HEK293T (cell line): ENCODE measurements at regions not wholly inside any gene's neighbourhood (a gene's known extent, or its start where the extent isn't known, plus 50 kb on each side); places are given as distances from the start of the nearest gene placed in this dataset.

Source experiments
- CTCF ChIA-PET: fragments of 350-600 bp; formaldehyde crosslinking; extraction: SDS; loops from one replicate; lab custom pipeline; 2021; ENCODE audit warnings: antibody characterized with exemption, inconsistent platforms; lab: Yijun Ruan, JAX
- POLR2A ChIA-PET: fragments of 350-600 bp; formaldehyde crosslinking; extraction: SDS; loops from one replicate; lab custom pipeline; 2020; ENCODE audit warnings: antibody characterized with exemption, inconsistent platforms; lab: Yijun Ruan, JAX
- DNase-seq: peaks from one replicate; pipeline ENCODE4 v3.0.0; 2012; ENCODE audit warnings: mixed read lengths; ENCODE audit errors: extremely low spot score
- ARNT ChIP-seq: fragments of 450-650 bp; IDR thresholded peaks from 2 replicates; pipeline ENCODE4 v1.6.1; 2017; ENCODE audit warnings: mild to moderate bottlenecking
- BHLHE40 ChIP-seq: fragments of 450-650 bp; IDR thresholded peaks from 2 replicates; pipeline ENCODE4 v1.6.1; 2016; ENCODE audit warnings: mild to moderate bottlenecking, moderate library complexity, borderline replicate concordance
- CTBP1 ChIP-seq: fragments of 450-650 bp; IDR thresholded peaks from 2 replicates; pipeline ENCODE4 v1.6.1; 2016; ENCODE audit warnings: borderline replicate concordance
- ELF4 ChIP-seq: fragments of 450-650 bp; IDR thresholded peaks from 2 replicates; pipeline ENCODE4 v1.6.1; 2017; ENCODE audit warnings: antibody characterized with exemption
- FOXA1 ChIP-seq: fragments of 450-650 bp; IDR thresholded peaks from 2 replicates; pipeline ENCODE4 v1.6.1; 2016; ENCODE audit warnings: mild to moderate bottlenecking
- FOXK2 ChIP-seq: fragments of 450-650 bp; IDR thresholded peaks from 2 replicates; pipeline ENCODE4 v1.6.1; 2016; ENCODE audit warnings: mild to moderate bottlenecking
- FOXM1 ChIP-seq: fragments of 450-650 bp; IDR thresholded peaks from 2 replicates; pipeline ENCODE4 v1.6.1; 2017; ENCODE audit warnings: mild to moderate bottlenecking, borderline replicate concordance
- HDGF ChIP-seq: fragments of 450-650 bp; IDR thresholded peaks from 2 replicates; pipeline ENCODE4 v1.6.1; 2017; ENCODE audit warnings: antibody characterized with exemption, borderline replicate concordance
- L3MBTL2 ChIP-seq: fragments of 450-650 bp; conservative IDR thresholded peaks from 2 replicates; pipeline ENCODE4 v1.6.1; 2016; ENCODE audit warnings: mild to moderate bottlenecking
- LEF1 ChIP-seq: fragments of 450-650 bp; IDR thresholded peaks from 2 replicates; pipeline ENCODE4 v1.6.1; 2017; ENCODE audit warnings: mild to moderate bottlenecking, borderline replicate concordance
- NFRKB ChIP-seq: fragments of 450-650 bp; IDR thresholded peaks from 2 replicates; pipeline ENCODE4 v1.6.1; 2016; ENCODE audit warnings: mild to moderate bottlenecking, moderate library complexity
- SP1 ChIP-seq: fragments of 450-650 bp; IDR thresholded peaks from 2 replicates; pipeline ENCODE4 v1.6.1; 2017
- SUZ12 ChIP-seq: fragments of 450-650 bp; IDR thresholded peaks from 2 replicates; pipeline ENCODE4 v1.6.1; 2016; ENCODE audit warnings: mild to moderate bottlenecking
- TARDBP ChIP-seq: fragments of 450-650 bp; IDR thresholded peaks from 2 replicates; pipeline ENCODE4 v1.6.1; 2016
- ZNF384 ChIP-seq: fragments of 450-650 bp; IDR thresholded peaks from 2 replicates; pipeline ENCODE4 v1.6.1; 2016
- TF ChIP-seq, protein P1 (sequence below): fragments of 450-650 bp; IDR thresholded peaks from 2 replicates; pipeline ENCODE4 v1.6.1; 2016

DNA sequence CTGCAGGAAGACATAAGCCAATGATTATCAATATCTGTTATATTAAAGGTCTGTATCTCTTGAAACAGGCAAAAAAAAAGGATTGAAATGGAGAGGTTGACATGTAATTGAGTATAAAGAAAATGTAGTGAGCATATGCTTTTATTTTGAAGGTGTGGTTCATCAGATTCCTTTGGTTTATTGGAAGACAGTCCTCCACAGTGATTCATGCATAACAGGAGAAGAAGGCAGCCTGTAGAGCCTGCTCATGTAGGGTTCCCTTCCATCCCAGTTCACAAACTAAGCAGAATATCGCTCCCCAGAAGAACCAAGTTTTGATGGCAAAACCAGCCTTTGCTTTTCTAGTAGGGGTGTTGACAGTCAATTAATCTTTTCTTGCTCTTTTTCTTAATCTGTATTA, 1016.8 kb upstream of the ADGRL4 start:
- DNase-seq, result no peak
- CTCF ChIA-PET, result no interaction called here
- TF ChIP-seq LEF1 (no peak), HDGF (no peak), FOXA1 (no peak), CTBP1 (no peak), SUZ12 (no peak)
- POLR2A ChIA-PET, result no interaction called here

DNA sequence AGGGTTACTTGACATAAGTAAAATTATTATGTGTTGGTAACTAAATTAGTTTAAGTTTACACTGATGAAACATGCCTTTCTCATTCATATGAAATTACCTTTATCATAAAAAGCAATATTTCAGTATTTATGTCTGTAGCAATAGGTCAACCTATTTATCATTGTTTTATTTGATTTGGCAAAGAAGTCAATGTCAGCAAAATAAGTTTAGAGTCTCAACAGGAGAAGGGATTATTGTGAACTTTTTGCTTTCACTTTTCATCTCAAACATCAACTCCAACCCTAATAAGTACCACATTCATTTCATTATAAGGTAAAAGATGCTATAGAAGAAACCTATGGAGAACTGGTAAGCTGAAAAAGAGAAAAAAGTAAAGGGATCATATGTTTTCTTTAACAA, 1015.4 kb upstream of the ADGRL4 start:
- POLR2A ChIA-PET, result no interaction called here
- TF ChIP-seq FOXM1, result no peak
- no peak for TF ChIP-seq NFRKB
- TF ChIP-seq LEF1, result no peak
- no peak for TF ChIP-seq FOXK2
- TF ChIP-seq ARNT, result no peak
- TF ChIP-seq, protein P1, sequence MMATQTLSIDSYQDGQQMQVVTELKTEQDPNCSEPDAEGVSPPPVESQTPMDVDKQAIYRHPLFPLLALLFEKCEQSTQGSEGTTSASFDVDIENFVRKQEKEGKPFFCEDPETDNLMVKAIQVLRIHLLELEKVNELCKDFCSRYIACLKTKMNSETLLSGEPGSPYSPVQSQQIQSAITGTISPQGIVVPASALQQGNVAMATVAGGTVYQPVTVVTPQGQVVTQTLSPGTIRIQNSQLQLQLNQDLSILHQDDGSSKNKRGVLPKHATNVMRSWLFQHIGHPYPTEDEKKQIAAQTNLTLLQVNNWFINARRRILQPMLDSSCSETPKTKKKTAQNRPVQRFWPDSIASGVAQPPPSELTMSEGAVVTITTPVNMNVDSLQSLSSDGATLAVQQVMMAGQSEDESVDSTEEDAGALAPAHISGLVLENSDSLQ, result no peak
- TF ChIP-seq ELF4, result no peak
- TF ChIP-seq FOXA1, result no peak
- no peak for TF ChIP-seq L3MBTL2
- TF ChIP-seq HDGF, result no peak
- TF ChIP-seq SUZ12, result no peak
- no peak for TF ChIP-seq CTBP1
- TF ChIP-seq SP1, result no peak
- TF ChIP-seq BHLHE40, result no peak
- TF ChIP-seq TARDBP, result no peak
- no peak for TF ChIP-seq ZNF384
- CTCF ChIA-PET, result no interaction called here
- DNase-seq, result no peak

DNA sequence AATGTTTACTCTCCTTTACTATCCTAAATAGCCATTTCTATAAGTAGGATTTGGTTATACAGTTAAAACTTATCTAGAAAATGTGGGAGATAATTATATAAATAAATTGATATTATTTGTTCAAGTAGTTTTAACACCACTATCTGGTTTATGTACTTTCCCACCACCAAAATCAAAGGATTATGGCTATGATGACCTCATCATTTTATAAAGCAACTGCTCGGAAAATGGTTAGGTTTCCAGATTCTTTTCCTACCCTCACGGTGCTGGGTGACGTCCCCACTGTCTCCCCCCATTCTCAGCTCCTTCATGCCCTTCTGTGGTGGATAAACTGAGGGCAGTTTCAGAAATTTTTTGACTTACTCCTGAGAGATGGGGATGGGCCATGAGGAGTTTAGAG, 1011.8 kb upstream of the ADGRL4 start:
- ChIA-PET CTCF (no interaction called here), POLR2A (no interaction called here)
- DNase-seq, result no peak
- no peak for TF ChIP-seq CTBP1

DNA sequence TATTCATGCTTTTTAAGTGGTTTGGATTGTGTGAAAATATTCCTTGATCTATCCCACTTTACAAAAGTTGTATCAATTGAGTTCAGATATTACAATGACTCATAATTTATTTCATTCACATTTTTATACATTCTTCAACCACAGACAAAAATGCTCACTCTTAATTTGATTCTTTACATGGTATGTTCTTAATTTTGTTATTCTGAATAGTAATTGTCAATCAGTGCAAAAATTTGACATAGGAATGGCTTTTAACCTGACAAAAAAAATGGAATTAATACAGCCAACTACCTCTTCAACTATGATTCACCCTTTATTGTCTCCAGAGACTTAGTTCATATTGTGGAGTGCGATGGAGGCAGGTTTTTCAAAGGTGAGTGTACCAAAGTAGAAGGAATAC, 1002.4 kb upstream of the ADGRL4 start:
- no peak for DNase-seq
- ChIA-PET CTCF (no interaction called here), POLR2A (no interaction called here)
- TF ChIP-seq FOXM1 (no peak), ARNT (no peak), HDGF (no peak), LEF1 (no peak), BHLHE40 (no peak), NFRKB (no peak), SUZ12 (no peak), FOXA1 (no peak), TARDBP (no peak), ELF4 (no peak), SP1 (no peak), CTBP1 (no peak), FOXK2 (no peak), ZNF384 (no peak), L3MBTL2 (no peak)
- TF ChIP-seq, protein P1, result no peak

DNA sequence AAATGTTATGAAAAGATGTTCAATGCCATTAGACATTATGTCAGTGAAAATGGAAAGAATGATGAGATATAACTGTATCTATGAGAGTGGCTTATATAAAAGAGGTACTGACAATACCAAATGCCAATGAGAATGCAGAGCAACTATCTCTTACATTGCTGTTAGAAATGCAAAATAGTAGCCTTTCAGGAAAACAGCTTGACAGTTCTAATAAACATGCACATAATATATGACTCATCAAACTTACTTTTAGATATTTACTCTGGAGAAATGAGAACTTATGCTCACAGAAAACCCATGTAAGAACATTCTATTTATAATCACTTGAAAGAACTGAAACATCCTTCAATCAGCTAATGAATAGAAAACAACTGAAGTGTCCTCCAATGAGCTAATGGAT, 996.7 kb upstream of the ADGRL4 start:
- TF ChIP-seq HDGF (no peak), L3MBTL2 (no peak), CTBP1 (no peak)
- CTCF ChIA-PET, result no interaction called here
- POLR2A ChIA-PET, result no interaction called here
- no peak for DNase-seq

DNA sequence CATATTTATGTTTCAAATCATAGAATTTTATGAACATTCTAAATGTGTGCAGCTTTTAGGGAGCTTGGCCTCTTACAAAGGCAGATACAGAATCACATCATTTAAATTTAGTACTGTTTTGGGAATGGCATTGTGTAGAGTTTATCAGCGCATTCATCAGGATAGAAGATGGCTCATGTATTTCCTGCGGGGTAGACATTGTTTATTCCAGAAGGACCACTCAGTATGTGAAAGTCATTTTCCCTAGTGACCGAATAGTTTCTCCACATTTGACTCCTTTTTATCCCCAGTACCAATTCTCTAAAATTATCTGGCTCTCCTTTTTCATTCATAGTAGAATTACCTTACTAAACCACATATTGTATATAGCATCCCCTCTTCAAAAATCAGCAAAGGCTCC, 981.9 kb upstream of the ADGRL4 start:
- no peak for DNase-seq
- TF ChIP-seq ARNT (no peak), BHLHE40 (no peak), ELF4 (no peak), FOXM1 (no peak), TARDBP (no peak), NFRKB (no peak)
- TF ChIP-seq, protein P1, result no peak
- ChIA-PET POLR2A (no interaction called here), CTCF (no interaction called here)

DNA sequence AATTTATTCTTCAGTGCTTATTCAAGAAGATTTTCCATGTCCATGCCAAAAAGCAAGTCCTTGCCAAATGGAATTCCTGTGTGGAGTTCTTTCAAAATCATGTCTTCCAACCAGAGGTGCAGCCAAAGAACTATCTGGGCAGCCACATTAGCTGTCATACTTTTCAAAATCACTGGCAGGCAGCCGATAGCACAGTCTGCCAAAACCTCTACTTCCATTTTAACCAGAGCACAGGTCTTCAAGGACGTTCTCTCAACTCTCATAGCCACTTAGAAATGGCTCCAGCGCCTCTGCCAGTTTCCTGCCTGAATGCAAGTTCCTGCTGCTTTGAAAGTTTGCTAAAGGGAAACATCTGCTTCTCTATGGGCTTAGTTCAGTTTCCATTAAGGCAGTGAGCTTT, 975.7 kb upstream of the ADGRL4 start:
- no peak for DNase-seq
- CTCF ChIA-PET, result no interaction called here
- POLR2A ChIA-PET, result no interaction called here

More for the DNA sequence above, 975.7 kb upstream of the ADGRL4 start:
- TF ChIP-seq FOXA1, result no peak
- TF ChIP-seq, protein P1, result no peak
- TF ChIP-seq HDGF, result no peak
- TF ChIP-seq BHLHE40, result no peak
- TF ChIP-seq ELF4, result no peak
- TF ChIP-seq TARDBP, result no peak
- no peak for TF ChIP-seq FOXM1
- no peak for TF ChIP-seq NFRKB
- no peak for TF ChIP-seq FOXK2
- TF ChIP-seq LEF1, result no peak
- no peak for TF ChIP-seq CTBP1
- TF ChIP-seq ARNT, result no peak
- TF ChIP-seq ZNF384, result no peak
- no peak for TF ChIP-seq SUZ12
- TF ChIP-seq SP1, result no peak
- TF ChIP-seq L3MBTL2, result no peak
